PC-3 (cell line): ENCODE measurements at regions not wholly inside any gene's neighbourhood (a gene's known extent, or its start where the extent isn't known, plus 50 kb on each side); places are given as distances from the start of the nearest gene placed in this dataset.

Source experiments
- ATAC-seq: fragments of 200-7000 bp; cut with Tn5 transposase; 2 replicates; pipeline ENCODE4 v1.9.1; 2020; ENCODE audit warnings: mild to moderate bottlenecking, moderate library complexity
- BruUV-seq: library from RNA; stranded (reverse); fragments of 400-500 nt; replicated peaks from 2 replicates; lab custom pipeline; 2021; lab: Mats Ljungman, UMichigan
- CTCF ChIA-PET: fragments of 300-600 bp; sonication (Branson Sonifier 250); formaldehyde crosslinking; loops from one replicate; lab custom pipeline; 2022; ENCODE audit warnings: antibody characterized with exemption; lab: Charles Lee
- POLR2A ChIA-PET: fragments of 300-600 bp; sonication (Branson Sonifier 250); formaldehyde crosslinking; loops from one replicate; lab custom pipeline; 2022; ENCODE audit warnings: antibody characterized with exemption; ENCODE audit not compliant: unreplicated experiment; lab: Charles Lee
- DNase-seq: peaks from one replicate; pipeline ENCODE4 v3.0.0-alpha.2; 2015
- H2AFZ ChIP-seq: fragments of 300-600 bp; sonication (generic); 2 replicates; pipeline ENCODE4 v1.6.0; 2016; ENCODE audit warnings: antibody characterized with exemption, low read length
- H3F3A ChIP-seq: fragments of 300-600 bp; sonication (generic); one replicate; pipeline ENCODE4 v1.6.0; 2017; ENCODE audit warnings: antibody characterized with exemption, low read length, control low read depth, mild to moderate bottlenecking; ENCODE audit not compliant: unreplicated experiment
- H3K27ac ChIP-seq: fragments of 300-600 bp; sonication (generic); 2 replicates; pipeline ENCODE4 v1.5.1; 2016; ENCODE audit warnings: mild to moderate bottlenecking, low read length
- H3K27me3 ChIP-seq: fragments of 300-600 bp; sonication (generic); 2 replicates; pipeline ENCODE4 v1.6.1; 2016; ENCODE audit warnings: low read length, mixed read lengths
- H3K36me3 ChIP-seq: fragments of 300-600 bp; sonication (generic); 2 replicates; pipeline ENCODE4 v1.6.1; 2016; ENCODE audit warnings: low read depth, mixed run types, low read length, mixed read lengths
- H3K4me1 ChIP-seq: fragments of 300-600 bp; sonication (generic); 2 replicates; pipeline ENCODE4 v1.5.1; 2016; ENCODE audit warnings: low read length; ENCODE audit not compliant: insufficient read depth
- H3K4me2 ChIP-seq: fragments of 300-600 bp; sonication (generic); 2 replicates; pipeline ENCODE4 v1.6.0; 2016; ENCODE audit warnings: low read length
- H3K4me3 ChIP-seq: fragments of 300-600 bp; sonication (generic); 2 replicates; pipeline ENCODE4 v1.5.1; 2016; ENCODE audit warnings: mild to moderate bottlenecking, low read length, mixed read lengths
- H3K79me2 ChIP-seq: fragments of 300-600 bp; sonication (generic); 2 replicates; pipeline ENCODE4 v1.6.1; 2017; ENCODE audit warnings: low read length, mixed read lengths
- H3K9ac ChIP-seq: fragments of 300-600 bp; sonication (generic); 2 replicates; pipeline ENCODE4 v1.6.0; 2016; ENCODE audit warnings: mild to moderate bottlenecking, low read length
- H3K9me2 ChIP-seq: fragments of 300-600 bp; sonication (generic); replicated peaks from 2 replicates; pipeline ENCODE4 v1.6.1; 2016; ENCODE audit warnings: mixed run types, low read length, mixed read lengths
- H3K9me3 ChIP-seq: fragments of 300-600 bp; sonication (generic); 2 replicates; pipeline ENCODE4 v1.6.1; 2016; ENCODE audit warnings: low read length, mixed read lengths
- H4K20me1 ChIP-seq: fragments of 300-600 bp; sonication (generic); 2 replicates; pipeline ENCODE4 v1.6.1; 2016; ENCODE audit warnings: low read length, mixed read lengths
- CTCF ChIP-seq: fragments of 300-600 bp; sonication (generic); conservative IDR thresholded peaks from 2 replicates; pipeline ENCODE4 v1.5.1; 2017; ENCODE audit warnings: antibody characterized with exemption, low read depth, mild to moderate bottlenecking, low read length
- EZH2 ChIP-seq: fragments of 300-600 bp; sonication (generic); IDR thresholded peaks from one replicate; pipeline ENCODE4 v1.6.1; 2017; ENCODE audit warnings: antibody characterized with exemption, mild to moderate bottlenecking, low read length; ENCODE audit not compliant: unreplicated experiment
- EZH2phosphoT487 ChIP-seq: fragments of 300-600 bp; sonication (generic); IDR thresholded peaks from 2 replicates; pipeline ENCODE4 v1.6.1; 2018; ENCODE audit warnings: mild to moderate bottlenecking, antibody characterized with exemption, low read length, borderline replicate concordance
- intact Hi-C: fragments of 100-400 bp; cut with micrococcal nuclease; formaldehyde crosslinking; loops from 2 replicates; pipeline ENCODE4 v1.9.0; 2023

DNA sequence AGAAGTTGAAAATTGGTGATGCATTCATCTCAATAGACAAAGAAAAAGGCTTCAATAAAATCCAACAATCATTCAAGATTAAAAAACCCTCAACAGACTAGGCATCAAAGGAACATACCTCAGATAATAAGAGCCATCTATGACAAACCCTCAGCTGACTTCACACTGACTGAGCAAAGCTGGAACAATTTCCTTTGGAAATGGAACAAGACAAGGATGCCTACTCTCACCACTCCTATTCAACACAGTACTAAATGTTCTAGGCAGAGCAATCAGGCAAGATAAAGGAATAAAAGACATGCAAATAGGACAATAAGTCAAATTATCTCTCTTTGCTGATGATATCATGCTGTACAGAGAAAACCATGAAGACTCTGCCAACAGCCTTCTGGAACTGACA lies 1188.1 kb downstream of the DTWD2 start:
- no peak overlapping the region for H3K27ac ChIP-seq
- no peaks in the 10 kb centered on the region for H3K27me3 ChIP-seq
- no peaks in the 10 kb centered on the region for H3K9me3 ChIP-seq
- TF ChIP-seq EZH2 (no peak), EZH2phosphoT487 (no peak), CTCF (no peak)
- POLR2A ChIA-PET, result no interaction called here
- H2AFZ ChIP-seq, result no peak overlapping the region
- DNase-seq, result no peak
- H3F3A ChIP-seq, result no peaks in the 10 kb centered on the region
- H3K36me3 ChIP-seq, result no peaks in the 10 kb centered on the region
- H3K9me2 ChIP-seq, result no peaks in the 10 kb centered on the region
- intact Hi-C loops, result no loop called here
- CTCF ChIA-PET, result no interaction called here
- no TSS peak for BruUV-seq
- no peaks in the 10 kb centered on the region for H3K4me1 ChIP-seq
- H3K4me3 ChIP-seq, result no peak overlapping the region
- H4K20me1 ChIP-seq, result no peaks in the 10 kb centered on the region
- ATAC-seq, result no peak
- no peak overlapping the region for H3K9ac ChIP-seq
- no peaks in the 10 kb centered on the region for H3K79me2 ChIP-seq
- H3K4me2 ChIP-seq, result no peak overlapping the region

DNA sequence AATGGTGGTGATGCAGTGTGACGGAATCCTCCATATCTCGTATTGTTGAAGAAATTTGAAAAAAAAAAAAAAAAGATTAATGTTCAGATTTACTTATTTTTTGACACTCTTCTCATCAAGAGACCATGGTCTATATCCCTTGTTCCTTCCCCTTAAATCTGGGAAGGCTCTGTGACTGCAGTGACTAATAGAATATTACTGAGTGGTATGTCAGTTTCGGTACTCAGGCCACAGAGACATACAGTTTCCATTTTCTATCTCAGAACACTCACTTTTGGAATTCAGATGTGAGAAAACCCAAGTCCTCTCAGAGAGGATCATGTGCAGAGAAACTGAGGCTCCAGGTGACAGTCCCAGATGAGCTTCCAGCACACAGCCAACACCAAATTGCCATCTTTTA lies 1193.5 kb downstream of the DTWD2 start:
- no peaks in the 10 kb centered on the region for H4K20me1 ChIP-seq
- no peak overlapping the region for H3K27ac ChIP-seq
- no peaks in the 10 kb centered on the region for H3F3A ChIP-seq
- no peak for DNase-seq
- H3K79me2 ChIP-seq, result no peaks in the 10 kb centered on the region
- TF ChIP-seq CTCF, result no peak
- TF ChIP-seq EZH2, result no peak
- no peak for TF ChIP-seq EZH2phosphoT487
- no peaks in the 10 kb centered on the region for H3K4me1 ChIP-seq
- no peaks in the 10 kb centered on the region for H3K9me3 ChIP-seq
- POLR2A ChIA-PET, result no interaction called here
- intact Hi-C loops, result no loop called here
- no peak overlapping the region for H3K9ac ChIP-seq
- H3K27me3 ChIP-seq, result no peaks in the 10 kb centered on the region
- no peak overlapping the region for H2AFZ ChIP-seq
- H3K9me2 ChIP-seq, result no peaks in the 10 kb centered on the region
- ATAC-seq, result no peak
- CTCF ChIA-PET, result no interaction called here
- no peaks in the 10 kb centered on the region for H3K36me3 ChIP-seq
- H3K4me2 ChIP-seq, result no peak overlapping the region
- no TSS peak for BruUV-seq
- no peak overlapping the region for H3K4me3 ChIP-seq

DNA sequence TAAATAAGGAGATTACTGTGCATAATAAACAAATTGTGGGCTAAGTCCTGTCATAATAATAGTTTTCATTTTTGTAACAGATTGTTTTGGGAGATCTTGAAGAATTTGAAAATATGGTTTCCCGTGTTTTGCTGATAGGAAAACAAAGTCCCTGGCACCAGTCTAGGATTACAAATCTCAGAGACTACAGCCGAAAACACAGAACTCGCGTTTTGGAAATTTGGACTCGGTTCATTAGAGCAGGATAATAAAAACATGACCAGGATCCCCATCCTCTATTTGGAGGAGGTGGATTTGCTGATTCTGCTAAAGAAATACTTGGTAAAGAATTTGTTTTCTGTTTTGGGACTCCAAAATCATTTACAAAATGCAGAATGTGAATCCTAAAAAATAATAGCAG lies 1194.4 kb downstream of the DTWD2 start:
- Histone ChIP-seq H3F3A (no peaks in the 10 kb centered on the region), H3K36me3 (no peaks in the 10 kb centered on the region), H3K27me3 (no peaks in the 10 kb centered on the region), H3K4me1 (no peaks in the 10 kb centered on the region), H3K27ac (no peak overlapping the region), H3K9me3 (no peaks in the 10 kb centered on the region), H4K20me1 (no peaks in the 10 kb centered on the region), H3K9ac (no peak overlapping the region), H3K4me3 (no peak overlapping the region), H3K79me2 (no peaks in the 10 kb centered on the region), H3K4me2 (no peak overlapping the region), H2AFZ (no peak overlapping the region), H3K9me2 (no peaks in the 10 kb centered on the region)
- no peak for DNase-seq
- ChIA-PET CTCF (no interaction called here), POLR2A (no interaction called here)
- intact Hi-C loops, result no loop called here
- no peak for ATAC-seq
- TF ChIP-seq EZH2phosphoT487 (no peak), CTCF (no peak), EZH2 (no peak)
- BruUV-seq, result no TSS peak
